Mesendoderm (in vitro differentiated cells): ENCODE measurements at regions not wholly inside any gene's neighbourhood (a gene's known extent, or its start where the extent isn't known, plus 50 kb on each side); places are given as distances from the start of the nearest gene placed in this dataset.
A peak's percentile ranks its signal among the peaks of the same experiment; 100 is the strongest.

ENCODE experiments used
- DNase-seq: peaks from one replicate; pipeline ENCODE4 v3.0.0; 2013
- H2AK5ac ChIP-seq: 2 replicates; pipeline ENCODE4 v1.6.1; 2013; ENCODE audit warnings: low read length, inconsistent platforms
- H2BK120ac ChIP-seq: 2 replicates; pipeline ENCODE4 v1.6.1; 2013; ENCODE audit warnings: low read depth, mild to moderate bottlenecking, low read length, moderate library complexity, mixed read lengths
- H2BK15ac ChIP-seq: replicated peaks from 2 replicates; pipeline ENCODE4 v1.6.1; 2013; ENCODE audit warnings: low read depth, mild to moderate bottlenecking, moderate library complexity
- H2BK5ac ChIP-seq: 2 replicates; pipeline ENCODE4 v1.6.1; 2013; ENCODE audit warnings: low read length, inconsistent platforms
- H3K18ac ChIP-seq: 2 replicates; pipeline ENCODE4 v1.6.1; 2013; ENCODE audit warnings: mild to moderate bottlenecking, low read length, mixed read lengths
- H3K23ac ChIP-seq: one replicate; pipeline ENCODE4 v1.6.1; 2013; ENCODE audit warnings: low read length
- H3K27ac ChIP-seq: 2 replicates; pipeline ENCODE4 v1.5.1; 2013; ENCODE audit warnings: low read depth, mild to moderate bottlenecking, inconsistent platforms, low read length, moderate library complexity
- H3K27me3 ChIP-seq: 2 replicates; pipeline ENCODE4 v1.6.1; 2013; ENCODE audit warnings: low read length, control low read depth, mild to moderate bottlenecking, inconsistent platforms; ENCODE audit not compliant: insufficient read depth, poor library complexity
- H3K36me3 ChIP-seq: 2 replicates; pipeline ENCODE4 v1.6.1; 2013; ENCODE audit warnings: low read length, inconsistent platforms; ENCODE audit not compliant: control insufficient read depth, insufficient read depth
- H3K4ac ChIP-seq: one replicate; pipeline ENCODE4 v1.6.1; 2013; ENCODE audit warnings: low read depth, mild to moderate bottlenecking, low read length, moderate library complexity
- H3K4me1 ChIP-seq: 2 replicates; pipeline ENCODE4 v1.6.1; 2013; ENCODE audit warnings: low read depth, low read length, inconsistent platforms; ENCODE audit not compliant: control insufficient read depth
- H3K4me2 ChIP-seq: 2 replicates; pipeline ENCODE4 v1.6.1; 2013; ENCODE audit warnings: low read length
- H3K4me3 ChIP-seq: 2 replicates; pipeline ENCODE4 v1.5.1; 2013; ENCODE audit warnings: mild to moderate bottlenecking, low read length
- H3K56ac ChIP-seq: one replicate; pipeline ENCODE4 v1.6.1; 2013; ENCODE audit warnings: low read length
- H3K79me1 ChIP-seq: 2 replicates; pipeline ENCODE4 v1.6.1; 2013; ENCODE audit warnings: low read length, inconsistent platforms
- H3K79me2 ChIP-seq: 2 replicates; pipeline ENCODE4 v1.6.1; 2013; ENCODE audit warnings: mild to moderate bottlenecking, low read length; ENCODE audit not compliant: control insufficient read depth, insufficient read depth
- H3K9ac ChIP-seq: 2 replicates; pipeline ENCODE4 v1.6.1; 2013; ENCODE audit warnings: low read length, inconsistent platforms
- H4K5ac ChIP-seq: one replicate; pipeline ENCODE4 v1.6.1; 2013; ENCODE audit warnings: low read length
- H4K8ac ChIP-seq: one replicate; pipeline ENCODE4 v1.6.1; 2013; ENCODE audit warnings: low read depth, mild to moderate bottlenecking, control low read depth, low read length, moderate library complexity
- WGBS: extraction: QIAGEN DNeasy Blood & Tissue Kit; methylation state at CpG from one replicate; pipeline ENCODE4 v1.1.7; 2013; ENCODE audit warnings: low lambda C conversion rate, missing lambda C conversion rate; ENCODE audit not compliant: insufficient coverage; ENCODE audit errors: extremely low coverage; 5-methylcytosine and 5-hydroxymethylcytosine counted together

DNA sequence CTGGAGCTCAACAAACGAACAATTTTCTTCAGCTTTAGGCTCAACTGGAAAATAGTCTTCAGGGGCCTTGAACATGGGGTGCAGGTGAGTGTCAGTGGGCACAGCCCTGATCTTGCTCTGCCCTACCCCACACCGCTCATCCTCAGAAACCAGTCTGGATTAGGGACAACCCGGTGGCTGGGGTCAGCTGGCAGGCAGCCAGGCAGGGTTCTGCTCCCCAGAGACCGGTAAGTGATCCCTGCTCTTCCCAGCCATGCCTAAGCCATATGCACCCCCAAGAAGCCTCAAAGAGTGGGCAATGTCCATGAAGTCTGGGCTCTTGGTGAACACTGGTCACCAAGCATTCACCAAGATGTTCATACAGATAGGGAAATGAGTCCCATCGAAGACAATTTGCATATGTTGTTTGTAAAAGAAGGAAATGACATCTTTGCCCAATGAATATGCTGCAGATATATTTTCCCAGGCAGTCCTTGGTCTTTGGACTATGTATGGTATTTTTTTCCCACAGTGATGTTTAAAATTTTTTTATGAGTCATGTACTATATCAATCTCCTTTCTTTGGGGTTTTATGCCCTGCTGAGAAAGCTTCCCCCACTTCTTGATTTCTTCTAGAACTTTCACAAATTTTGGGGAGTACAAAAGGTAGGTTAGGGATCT, 63.9 kb upstream of the VASH1 start:
- H3K79me2 ChIP-seq, result no peaks in the 10 kb centered on the region
- H3K56ac ChIP-seq, result no peak overlapping the region
- H3K4me2 ChIP-seq, result no peak overlapping the region
- H3K9ac ChIP-seq, result no peak overlapping the region
- H2BK5ac ChIP-seq, result peak overlapping the region; percentile 39
- H3K27ac ChIP-seq, result no peak overlapping the region
- no peak overlapping the region for H3K4me3 ChIP-seq
- no peak overlapping the region for H2AK5ac ChIP-seq
- H3K4me1 ChIP-seq, result peaks cover 10% of the 10 kb centered on the region
- H2BK120ac ChIP-seq, result no peak overlapping the region
- no peak overlapping the region for H3K18ac ChIP-seq
- no peak overlapping the region for H4K8ac ChIP-seq
- no peak overlapping the region for H3K4ac ChIP-seq
- no peaks in the 10 kb centered on the region for H3K36me3 ChIP-seq
- H3K27me3 ChIP-seq, result no peaks in the 10 kb centered on the region
- no peak overlapping the region for H2BK15ac ChIP-seq
- no peak overlapping the region for H3K23ac ChIP-seq
- H4K5ac ChIP-seq, result no peak overlapping the region
- no CpG with 5 or more reads among the region's 5 CpGs for WGBS
- no peak for DNase-seq
- H3K79me1 ChIP-seq, result no peaks in the 10 kb centered on the region

DNA sequence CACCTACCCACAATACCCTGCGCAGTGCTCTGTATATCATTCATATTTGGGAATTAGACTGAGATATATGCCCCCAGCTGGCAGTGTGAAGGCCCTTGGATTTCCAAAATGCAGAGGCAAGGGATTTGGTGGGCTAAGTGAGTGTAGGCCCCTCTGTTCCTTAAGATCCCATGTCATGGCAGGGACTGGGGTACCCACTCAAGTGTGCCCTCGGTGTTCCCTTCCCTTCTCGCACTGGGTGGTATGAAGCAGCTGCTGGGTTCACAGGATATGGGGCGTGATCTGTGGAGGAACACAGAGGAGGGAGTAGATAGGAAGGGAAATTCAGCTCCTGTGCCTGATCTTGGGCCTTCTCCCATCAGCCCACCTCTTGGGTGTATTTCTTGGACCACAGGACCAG, 63.1 kb upstream of the VASH1 start:
- no peak overlapping the region for H2BK120ac ChIP-seq
- no peak overlapping the region for H3K27ac ChIP-seq
- peaks cover 10% of the 10 kb centered on the region for H3K4me1 ChIP-seq
- H3K56ac ChIP-seq, result no peak overlapping the region
- DNase-seq, result no peak
- no peak overlapping the region for H3K18ac ChIP-seq
- H3K4me3 ChIP-seq, result no peak overlapping the region
- H3K9ac ChIP-seq, result no peak overlapping the region
- no peak overlapping the region for H3K4ac ChIP-seq
- no peak overlapping the region for H2AK5ac ChIP-seq
- WGBS, result no CpG with 5 or more reads among the region's 4 CpGs
- no peaks in the 10 kb centered on the region for H3K79me1 ChIP-seq
- H3K79me2 ChIP-seq, result no peaks in the 10 kb centered on the region
- no peak overlapping the region for H3K23ac ChIP-seq
- no peak overlapping the region for H4K5ac ChIP-seq
- no peak overlapping the region for H2BK5ac ChIP-seq
- no peaks in the 10 kb centered on the region for H3K36me3 ChIP-seq
- H3K27me3 ChIP-seq, result no peaks in the 10 kb centered on the region
- no peak overlapping the region for H3K4me2 ChIP-seq
- H2BK15ac ChIP-seq, result no peak overlapping the region
- no peak overlapping the region for H4K8ac ChIP-seq

DNA sequence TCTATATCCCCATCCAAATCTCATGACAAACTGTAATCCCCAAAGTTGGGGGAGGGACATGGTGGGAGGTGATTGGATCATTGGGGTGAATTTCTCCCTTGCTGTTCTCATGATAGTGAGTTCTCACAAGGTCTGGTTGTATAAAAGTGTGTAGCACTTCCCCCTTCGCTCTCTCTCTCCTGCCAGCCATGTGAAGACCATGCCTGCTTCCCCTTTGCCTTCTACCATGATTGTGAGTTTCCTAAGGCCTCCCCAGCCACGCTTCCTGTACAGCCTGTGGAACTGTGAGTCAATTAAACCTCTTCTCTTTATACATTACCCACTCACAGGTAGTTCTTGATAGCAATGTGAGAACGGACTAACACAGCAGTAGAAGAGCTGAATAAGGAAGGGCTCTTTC, 62.6 kb upstream of the VASH1 start:
- H3K23ac ChIP-seq, result no peak overlapping the region
- H4K5ac ChIP-seq, result no peak overlapping the region
- no peak overlapping the region for H3K56ac ChIP-seq
- H3K4me1 ChIP-seq, result peaks cover 10% of the 10 kb centered on the region
- no peak overlapping the region for H3K27ac ChIP-seq
- no peaks in the 10 kb centered on the region for H3K27me3 ChIP-seq
- no peak for DNase-seq
- no peak overlapping the region for H3K4me3 ChIP-seq
- no CpG with 5 or more reads among the region's 3 CpGs for WGBS
- no peaks in the 10 kb centered on the region for H3K79me2 ChIP-seq
- H4K8ac ChIP-seq, result no peak overlapping the region
- no peak overlapping the region for H2AK5ac ChIP-seq
- no peak overlapping the region for H2BK120ac ChIP-seq
- H2BK5ac ChIP-seq, result no peak overlapping the region
- H2BK15ac ChIP-seq, result no peak overlapping the region
- no peak overlapping the region for H3K4me2 ChIP-seq
- no peaks in the 10 kb centered on the region for H3K36me3 ChIP-seq
- H3K4ac ChIP-seq, result no peak overlapping the region
- no peak overlapping the region for H3K9ac ChIP-seq
- H3K79me1 ChIP-seq, result no peaks in the 10 kb centered on the region
- no peak overlapping the region for H3K18ac ChIP-seq

DNA sequence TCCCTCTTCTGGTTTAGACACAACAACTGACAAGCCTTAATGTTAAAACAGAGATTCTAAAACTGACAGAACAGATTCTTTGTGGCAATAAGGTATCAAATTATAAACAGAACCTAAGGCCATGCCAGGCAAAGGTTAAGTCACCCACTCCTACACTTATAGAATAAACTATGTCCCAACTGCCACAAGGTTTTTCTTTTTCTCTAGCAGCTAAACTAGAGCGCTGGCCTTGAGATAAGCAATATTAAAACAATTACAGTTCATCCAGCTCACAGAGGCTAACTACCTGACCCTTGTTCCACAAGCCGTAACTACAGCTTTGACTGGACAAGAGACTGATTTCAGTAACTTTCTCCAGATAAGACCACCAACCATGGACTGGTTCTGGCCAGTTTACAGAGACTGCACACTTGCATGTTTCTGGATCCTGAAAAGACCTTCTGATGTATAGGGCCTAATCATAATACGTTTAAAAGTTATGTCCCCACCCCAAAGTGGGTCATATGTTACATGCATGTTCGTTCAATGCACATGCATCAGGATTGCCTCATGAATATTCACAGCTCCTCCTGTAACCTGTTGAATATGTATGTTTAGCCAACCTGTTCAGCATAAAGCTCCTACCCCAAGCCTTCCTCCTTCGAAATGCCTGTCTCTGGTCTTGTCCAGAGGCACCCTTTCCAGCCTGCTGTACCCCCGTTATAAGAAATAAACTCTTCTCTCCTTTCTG, 61.9 kb upstream of the VASH1 start:
- Histone ChIP-seq H3K4me2 (no peak overlapping the region), H2BK15ac (no peak overlapping the region), H2BK5ac (no peak overlapping the region), H3K36me3 (no peaks in the 10 kb centered on the region), H4K8ac (no peak overlapping the region), H3K79me1 (no peaks in the 10 kb centered on the region), H3K23ac (no peak overlapping the region), H3K4me1 (peaks cover 10% of the 10 kb centered on the region), H3K27me3 (no peaks in the 10 kb centered on the region), H3K27ac (no peak overlapping the region), H3K4me3 (no peak overlapping the region), H3K4ac (no peak overlapping the region), H2BK120ac (no peak overlapping the region), H3K79me2 (no peaks in the 10 kb centered on the region), H3K9ac (no peak overlapping the region), H4K5ac (no peak overlapping the region), H3K18ac (no peak overlapping the region), H3K56ac (no peak overlapping the region), H2AK5ac (no peak overlapping the region)
- WGBS, result no CpG with 5 or more reads among the region's 6 CpGs
- no peak for DNase-seq

DNA sequence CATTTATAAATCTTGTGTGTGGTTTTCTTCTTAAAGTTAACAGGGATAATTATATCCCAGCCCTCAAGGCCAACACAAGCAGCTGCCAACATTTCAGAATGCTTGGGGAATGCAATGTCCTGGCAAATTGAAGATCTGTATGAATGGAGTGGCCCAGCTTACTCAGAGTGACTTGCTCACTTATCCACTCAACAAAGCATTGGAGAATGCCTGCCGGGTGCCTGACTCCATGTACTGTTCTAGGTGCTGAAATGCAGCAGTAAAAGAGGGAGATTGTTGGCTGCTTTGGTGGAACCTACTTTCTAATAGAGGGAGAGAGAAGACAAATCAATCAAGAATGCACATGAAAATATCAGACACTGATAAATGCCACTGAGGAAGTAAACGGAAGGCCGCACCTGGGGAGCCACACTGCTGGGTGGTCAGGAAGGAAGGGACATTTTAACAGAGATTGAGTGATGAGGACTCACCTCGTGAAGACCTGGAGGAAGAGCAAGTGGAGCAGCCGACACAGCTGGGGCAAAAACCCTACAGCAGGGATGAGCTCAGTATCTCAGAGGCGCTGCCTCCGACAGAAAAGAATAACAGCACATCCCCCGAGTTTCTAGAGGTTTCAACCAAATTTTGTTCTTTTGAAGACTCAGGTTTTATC, 61.2 kb upstream of the VASH1 start:
- Histone ChIP-seq H3K56ac (no peak overlapping the region), H3K79me1 (no peaks in the 10 kb centered on the region), H3K27me3 (no peaks in the 10 kb centered on the region), H3K18ac (no peak overlapping the region), H3K4me2 (no peak overlapping the region), H3K9ac (no peak overlapping the region), H2BK120ac (no peak overlapping the region), H2BK15ac (no peak overlapping the region), H3K23ac (no peak overlapping the region), H2BK5ac (no peak overlapping the region), H3K79me2 (no peaks in the 10 kb centered on the region), H3K27ac (no peak overlapping the region), H3K4me1 (peaks cover 10% of the 10 kb centered on the region), H2AK5ac (no peak overlapping the region), H3K4ac (no peak overlapping the region), H3K4me3 (no peak overlapping the region), H4K5ac (no peak overlapping the region), H3K36me3 (no peaks in the 10 kb centered on the region), H4K8ac (no peak overlapping the region)
- no CpG with 5 or more reads among the region's 8 CpGs for WGBS
- DNase-seq, result no peak
